ENCODE measurements at regions not wholly inside any gene's neighbourhood (a gene's known extent, or its start where the extent isn't known, plus 50 kb on each side); places are given as distances from the start of the nearest gene placed in this dataset.

DNA sequence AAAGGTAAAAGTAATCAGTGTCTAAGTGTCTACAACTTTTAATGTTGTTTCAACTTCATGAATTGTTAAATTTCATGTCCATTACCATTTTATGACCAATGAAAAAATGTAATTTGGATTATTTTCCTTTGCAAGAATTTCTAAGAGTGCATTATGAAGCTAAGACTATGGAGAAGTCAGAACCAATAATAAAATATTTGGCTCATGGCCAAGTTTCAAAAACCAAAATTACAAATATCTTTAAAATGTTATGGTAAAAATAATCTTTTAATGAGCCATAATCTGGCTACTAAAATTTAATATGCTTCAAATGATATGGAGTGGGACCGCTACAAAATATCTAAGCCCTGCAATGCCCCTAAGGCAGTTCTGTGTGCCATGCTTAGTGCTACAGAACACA, 294.1 kb upstream of the SMIM30 start (continued):
- TF ChIP-seq SP1 (IDR thresholded peaks at IDR 0.05; ENCODE audit: low read depth, low read length): no peak

DNA sequence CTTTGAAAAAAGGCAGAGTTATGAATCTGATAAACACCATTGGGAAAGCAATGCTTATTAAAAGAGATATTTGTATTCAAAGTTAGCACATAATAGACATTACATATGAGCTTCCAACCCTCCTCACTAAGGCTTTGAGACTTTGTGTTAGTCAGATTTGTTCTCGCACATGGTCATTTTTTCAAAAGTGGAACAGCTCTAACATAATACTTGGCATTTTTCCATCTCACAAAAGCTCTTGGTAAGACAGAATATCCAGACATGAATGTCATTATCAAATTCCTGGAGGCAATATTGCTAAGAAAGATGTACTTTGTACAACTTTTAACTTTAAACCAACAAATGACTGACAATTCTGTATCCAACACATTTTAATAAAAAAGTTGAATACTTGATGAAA, 292.4 kb upstream of the SMIM30 start:
- Histone ChIP-seq H3K79me2 (ENCODE audit: control insufficient read depth, insufficient read depth, low read length) (no peaks in the 10 kb centered on the region), H3K9ac (ENCODE audit: control insufficient read depth, insufficient read depth, low read length) (no peak overlapping the region), H4K20me1 (ENCODE audit: control insufficient read depth, insufficient read depth) (no peaks in the 10 kb centered on the region), H3K36me3 (ENCODE audit: control insufficient read depth in 2 of 2, insufficient read depth in 2 of 2, low read length in 1 of 2) (no peaks in the 10 kb centered on the region), H3K9me3 (replicated peaks; ENCODE audit: control insufficient read depth, insufficient read depth, low read length) (no peaks in the 10 kb centered on the region), H3K4me3 (no peak overlapping the region), H2AFZ (ENCODE audit: control insufficient read depth, low read depth, low read length) (no peak overlapping the region), H3K4me2 (ENCODE audit: control insufficient read depth, insufficient read depth) (no peak overlapping the region), H3K27ac (ENCODE audit: control insufficient read depth, insufficient read depth) (no peak overlapping the region), H3K4me1 (ENCODE audit: control insufficient read depth, insufficient read depth, low read length) (no peaks in the 10 kb centered on the region), H3K27me3 (replicated peaks in 1 of 2; ENCODE audit: control insufficient read depth in 2 of 2, insufficient read depth in 2 of 2, low read length in 1 of 2) (no peaks in the 10 kb centered on the region)
- no TSS peak for BruUV-seq (replicated peaks)
- 92% methylated on average over 1 of the region's 1 CpG for WGBS (ENCODE audit: insufficient coverage, insufficient replicate concordance, low lambda C conversion rate, missing lambda C conversion rate)
- POLR2A ChIA-PET: no interaction called here
- no peak for DNase-seq (ENCODE audit: low read depth, low spot score)
- ATAC-seq: no peak
- intact Hi-C loops (cut with micrococcal nuclease; ENCODE audit: unreplicated experiment) (no loop called here), in situ Hi-C loops (cut with MboI) (no loop called here)
- TF ChIP-seq PML (IDR thresholded peaks at IDR 0.05; ENCODE audit: low read length) (no peak), ZBED1 (IDR thresholded peaks at IDR 0.05; ENCODE audit: borderline replicate concordance) (no peak), SREBF2 (IDR thresholded peaks at IDR 0.05; ENCODE audit: low read length) (no peak), SIX5 (IDR thresholded peaks at IDR 0.05; ENCODE audit: low read depth, low read length, severe bottlenecking) (no peak), HDGF (IDR thresholded peaks at IDR 0.05) (no peak), NR2F1 (conservative IDR thresholded peaks at IDR 0.05) (no peak)
- TF ChIP-seq, protein P1, sequence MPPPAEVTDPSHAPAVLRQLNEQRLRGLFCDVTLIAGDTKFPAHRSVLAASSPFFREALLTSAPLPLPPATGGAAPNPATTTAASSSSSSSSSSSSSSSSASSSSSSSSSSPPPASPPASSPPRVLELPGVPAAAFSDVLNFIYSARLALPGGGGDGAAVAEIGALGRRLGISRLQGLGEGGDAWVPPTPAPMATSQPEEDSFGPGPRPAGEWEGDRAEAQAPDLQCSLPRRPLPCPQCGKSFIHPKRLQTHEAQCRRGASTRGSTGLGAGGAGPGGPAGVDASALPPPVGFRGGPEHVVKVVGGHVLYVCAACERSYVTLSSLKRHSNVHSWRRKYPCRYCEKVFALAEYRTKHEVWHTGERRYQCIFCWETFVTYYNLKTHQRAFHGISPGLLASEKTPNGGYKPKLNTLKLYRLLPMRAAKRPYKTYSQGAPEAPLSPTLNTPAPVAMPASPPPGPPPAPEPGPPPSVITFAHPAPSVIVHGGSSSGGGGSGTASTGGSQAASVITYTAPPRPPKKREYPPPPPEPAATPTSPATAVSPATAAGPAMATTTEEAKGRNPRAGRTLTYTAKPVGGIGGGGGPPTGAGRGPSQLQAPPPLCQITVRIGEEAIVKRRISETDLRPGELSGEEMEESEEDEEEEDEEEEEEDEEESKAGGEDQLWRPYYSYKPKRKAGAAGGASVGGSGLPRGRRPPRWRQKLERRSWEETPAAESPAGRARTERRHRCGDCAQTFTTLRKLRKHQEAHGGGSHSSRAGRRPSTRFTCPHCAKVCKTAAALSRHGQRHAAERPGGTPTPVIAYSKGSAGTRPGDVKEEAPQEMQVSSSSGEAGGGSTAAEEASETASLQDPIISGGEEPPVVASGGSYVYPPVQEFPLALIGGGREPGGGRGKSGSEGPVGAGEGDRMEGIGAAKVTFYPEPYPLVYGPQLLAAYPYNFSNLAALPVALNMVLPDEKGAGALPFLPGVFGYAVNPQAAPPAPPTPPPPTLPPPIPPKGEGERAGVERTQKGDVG (CRISPR knock-in tag; IDR thresholded peaks at IDR 0.05): no peak
- TF ChIP-seq, protein P2, sequence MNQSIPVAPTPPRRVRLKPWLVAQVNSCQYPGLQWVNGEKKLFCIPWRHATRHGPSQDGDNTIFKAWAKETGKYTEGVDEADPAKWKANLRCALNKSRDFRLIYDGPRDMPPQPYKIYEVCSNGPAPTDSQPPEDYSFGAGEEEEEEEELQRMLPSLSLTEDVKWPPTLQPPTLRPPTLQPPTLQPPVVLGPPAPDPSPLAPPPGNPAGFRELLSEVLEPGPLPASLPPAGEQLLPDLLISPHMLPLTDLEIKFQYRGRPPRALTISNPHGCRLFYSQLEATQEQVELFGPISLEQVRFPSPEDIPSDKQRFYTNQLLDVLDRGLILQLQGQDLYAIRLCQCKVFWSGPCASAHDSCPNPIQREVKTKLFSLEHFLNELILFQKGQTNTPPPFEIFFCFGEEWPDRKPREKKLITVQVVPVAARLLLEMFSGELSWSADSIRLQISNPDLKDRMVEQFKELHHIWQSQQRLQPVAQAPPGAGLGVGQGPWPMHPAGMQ (IDR thresholded peaks at IDR 0.05; ENCODE audit: borderline replicate concordance): no peak
- SMC1A ChIA-PET (ENCODE audit: uncharacterized antibody, unreplicated experiment): interaction anchor here (1.7 kb wide), 1 partner anchor 14 kb away, joined by 3 read pairs; no protein-coding TSS in a partner anchor
- RAD21 ChIA-PET (ENCODE audit: unreplicated experiment): no interaction called here
- CTCF ChIA-PET: interaction anchor here (1.1 kb wide), 1 partner anchor 11 kb away, joined by 3 read pairs; no protein-coding TSS in a partner anchor
- no peak for FAIRE-seq
